ENCODE measurements at regions not wholly inside any gene's neighbourhood (a gene's known extent, or its start where the extent isn't known, plus 50 kb on each side); places are given as distances from the start of the nearest gene placed in this dataset.

DNA sequence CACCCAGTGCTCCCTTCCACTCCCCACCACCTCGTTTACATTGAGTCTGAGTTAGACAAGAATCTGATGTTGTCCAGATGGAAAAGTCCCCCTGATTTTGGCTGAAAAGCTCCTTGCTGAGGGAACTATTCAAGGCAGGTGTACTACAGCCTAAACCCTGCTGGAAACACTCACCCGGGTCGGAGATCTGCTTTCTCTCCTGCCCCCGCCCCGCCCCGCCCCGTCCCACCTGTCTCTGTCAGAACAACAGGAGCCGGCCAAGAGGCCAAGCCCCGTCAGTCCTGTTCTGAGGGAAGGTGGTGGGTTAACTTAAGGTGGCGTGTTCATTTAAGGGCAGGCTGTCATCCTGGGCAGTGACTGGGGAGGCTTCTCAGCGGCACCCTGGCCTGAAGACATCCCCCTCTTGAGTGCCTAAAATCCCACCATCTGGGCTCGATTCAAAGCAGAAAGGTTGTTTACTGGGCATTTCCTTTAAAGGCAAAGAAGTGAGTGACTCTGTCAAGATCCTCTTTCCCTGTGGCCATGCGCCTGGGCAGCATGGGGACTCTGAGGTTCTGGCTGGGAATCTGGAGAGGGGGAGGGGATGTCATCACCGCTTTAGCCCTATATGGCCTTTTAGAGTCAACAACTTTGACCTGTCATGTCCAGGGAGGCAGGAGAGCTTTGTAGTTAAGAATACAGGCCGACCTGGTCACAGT is 71.1 kb upstream of the NEURL1B start:
- intact Hi-C loops (cut with micrococcal nuclease; ENCODE audit: unreplicated experiment) (no loop called here), in situ Hi-C loops (cut with MboI) (no loop called here)
- no peaks in the 10 kb centered on the region for H4K20me1 ChIP-seq (ENCODE audit: control insufficient read depth, insufficient read depth)
- H3K4me1 ChIP-seq (ENCODE audit: control insufficient read depth, insufficient read depth, low read length) = no peaks in the 10 kb centered on the region
- FAIRE-seq (no peak), ATAC-seq (no peak), DNase-seq (ENCODE audit: low read depth, low spot score) (no peak)
- H3K27ac ChIP-seq (ENCODE audit: control insufficient read depth, insufficient read depth) = no peak overlapping the region
- ChIA-PET POLR2A (no interaction called here), SMC1A (ENCODE audit: uncharacterized antibody, unreplicated experiment) (no interaction called here), RAD21 (ENCODE audit: unreplicated experiment) (no interaction called here), CTCF (no interaction called here)
- H3K4me2 ChIP-seq (ENCODE audit: control insufficient read depth, insufficient read depth) = no peak overlapping the region
- no peaks in the 10 kb centered on the region for H3K36me3 ChIP-seq (ENCODE audit: control insufficient read depth in 2 of 2, insufficient read depth in 2 of 2, low read length in 1 of 2)
- no peaks in the 10 kb centered on the region for H3K79me2 ChIP-seq (ENCODE audit: control insufficient read depth, insufficient read depth, low read length)
- H3K9ac ChIP-seq (ENCODE audit: control insufficient read depth, insufficient read depth, low read length) = no peak overlapping the region
- WGBS (ENCODE audit: insufficient coverage, insufficient replicate concordance, low lambda C conversion rate, missing lambda C conversion rate) = 22% methylated on average over 15 of the region's 15 CpGs
- no peak overlapping the region for H3K4me3 ChIP-seq
- BruUV-seq (replicated peaks) = no TSS peak
- TF ChIP-seq, protein P1, sequence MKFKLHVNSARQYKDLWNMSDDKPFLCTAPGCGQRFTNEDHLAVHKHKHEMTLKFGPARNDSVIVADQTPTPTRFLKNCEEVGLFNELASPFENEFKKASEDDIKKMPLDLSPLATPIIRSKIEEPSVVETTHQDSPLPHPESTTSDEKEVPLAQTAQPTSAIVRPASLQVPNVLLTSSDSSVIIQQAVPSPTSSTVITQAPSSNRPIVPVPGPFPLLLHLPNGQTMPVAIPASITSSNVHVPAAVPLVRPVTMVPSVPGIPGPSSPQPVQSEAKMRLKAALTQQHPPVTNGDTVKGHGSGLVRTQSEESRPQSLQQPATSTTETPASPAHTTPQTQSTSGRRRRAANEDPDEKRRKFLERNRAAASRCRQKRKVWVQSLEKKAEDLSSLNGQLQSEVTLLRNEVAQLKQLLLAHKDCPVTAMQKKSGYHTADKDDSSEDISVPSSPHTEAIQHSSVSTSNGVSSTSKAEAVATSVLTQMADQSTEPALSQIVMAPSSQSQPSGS (IDR thresholded peaks at IDR 0.05; ENCODE audit: low read length) = no peak
- TF ChIP-seq SREBF1 (IDR thresholded peaks at IDR 0.05; ENCODE audit: low read length) (no peak), ZZZ3 (IDR thresholded peaks at IDR 0.05; ENCODE audit: control insufficient read depth, insufficient read length, low read depth) (no peak), SIX5 (IDR thresholded peaks at IDR 0.05; ENCODE audit: low read depth, low read length, severe bottlenecking) (no peak), NR2C1 (IDR thresholded peaks at IDR 0.05) (no peak), RB1 (IDR thresholded peaks at IDR 0.05; ENCODE audit: borderline replicate concordance) (no peak), PML (IDR thresholded peaks at IDR 0.05; ENCODE audit: low read length) (no peak), CHD2 (IDR thresholded peaks at IDR 0.05; ENCODE audit: borderline replicate concordance, low read depth, low read length) (no peak), MXI1 (IDR thresholded peaks at IDR 0.05; ENCODE audit: low read depth, low read length) (no peak), STAT3 (IDR thresholded peaks at IDR 0.05; ENCODE audit: low read depth, low read length) (no peak), FOXK2 (IDR thresholded peaks at IDR 0.05) (no peak), HDAC6 (IDR thresholded peaks at IDR 0.05; ENCODE audit: unreplicated experiment) (no peak)
- TF ChIP-seq, protein P2, sequence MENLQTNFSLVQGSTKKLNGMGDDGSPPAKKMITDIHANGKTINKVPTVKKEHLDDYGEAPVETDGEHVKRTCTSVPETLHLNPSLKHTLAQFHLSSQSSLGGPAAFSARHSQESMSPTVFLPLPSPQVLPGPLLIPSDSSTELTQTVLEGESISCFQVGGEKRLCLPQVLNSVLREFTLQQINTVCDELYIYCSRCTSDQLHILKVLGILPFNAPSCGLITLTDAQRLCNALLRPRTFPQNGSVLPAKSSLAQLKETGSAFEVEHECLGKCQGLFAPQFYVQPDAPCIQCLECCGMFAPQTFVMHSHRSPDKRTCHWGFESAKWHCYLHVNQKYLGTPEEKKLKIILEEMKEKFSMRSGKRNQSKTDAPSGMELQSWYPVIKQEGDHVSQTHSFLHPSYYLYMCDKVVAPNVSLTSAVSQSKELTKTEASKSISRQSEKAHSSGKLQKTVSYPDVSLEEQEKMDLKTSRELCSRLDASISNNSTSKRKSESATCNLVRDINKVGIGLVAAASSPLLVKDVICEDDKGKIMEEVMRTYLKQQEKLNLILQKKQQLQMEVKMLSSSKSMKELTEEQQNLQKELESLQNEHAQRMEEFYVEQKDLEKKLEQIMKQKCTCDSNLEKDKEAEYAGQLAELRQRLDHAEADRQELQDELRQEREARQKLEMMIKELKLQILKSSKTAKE (IDR thresholded peaks at IDR 0.05; ENCODE audit: low read depth, poor library complexity, severe bottlenecking) = no peak
- TF ChIP-seq, protein P3, sequence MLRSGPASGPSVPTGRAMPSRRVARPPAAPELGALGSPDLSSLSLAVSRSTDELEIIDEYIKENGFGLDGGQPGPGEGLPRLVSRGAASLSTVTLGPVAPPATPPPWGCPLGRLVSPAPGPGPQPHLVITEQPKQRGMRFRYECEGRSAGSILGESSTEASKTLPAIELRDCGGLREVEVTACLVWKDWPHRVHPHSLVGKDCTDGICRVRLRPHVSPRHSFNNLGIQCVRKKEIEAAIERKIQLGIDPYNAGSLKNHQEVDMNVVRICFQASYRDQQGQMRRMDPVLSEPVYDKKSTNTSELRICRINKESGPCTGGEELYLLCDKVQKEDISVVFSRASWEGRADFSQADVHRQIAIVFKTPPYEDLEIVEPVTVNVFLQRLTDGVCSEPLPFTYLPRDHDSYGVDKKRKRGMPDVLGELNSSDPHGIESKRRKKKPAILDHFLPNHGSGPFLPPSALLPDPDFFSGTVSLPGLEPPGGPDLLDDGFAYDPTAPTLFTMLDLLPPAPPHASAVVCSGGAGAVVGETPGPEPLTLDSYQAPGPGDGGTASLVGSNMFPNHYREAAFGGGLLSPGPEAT (IDR thresholded peaks at IDR 0.05; ENCODE audit: low read depth) = no peak
- TF ChIP-seq, protein P4, sequence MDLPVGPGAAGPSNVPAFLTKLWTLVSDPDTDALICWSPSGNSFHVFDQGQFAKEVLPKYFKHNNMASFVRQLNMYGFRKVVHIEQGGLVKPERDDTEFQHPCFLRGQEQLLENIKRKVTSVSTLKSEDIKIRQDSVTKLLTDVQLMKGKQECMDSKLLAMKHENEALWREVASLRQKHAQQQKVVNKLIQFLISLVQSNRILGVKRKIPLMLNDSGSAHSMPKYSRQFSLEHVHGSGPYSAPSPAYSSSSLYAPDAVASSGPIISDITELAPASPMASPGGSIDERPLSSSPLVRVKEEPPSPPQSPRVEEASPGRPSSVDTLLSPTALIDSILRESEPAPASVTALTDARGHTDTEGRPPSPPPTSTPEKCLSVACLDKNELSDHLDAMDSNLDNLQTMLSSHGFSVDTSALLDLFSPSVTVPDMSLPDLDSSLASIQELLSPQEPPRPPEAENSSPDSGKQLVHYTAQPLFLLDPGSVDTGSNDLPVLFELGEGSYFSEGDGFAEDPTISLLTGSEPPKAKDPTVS (IDR thresholded peaks at IDR 0.05; ENCODE audit: low read depth, low read length) = no peak
- H2AFZ ChIP-seq (ENCODE audit: control insufficient read depth, low read depth, low read length) = no peak overlapping the region
- no peaks in the 10 kb centered on the region for H3K9me3 ChIP-seq (replicated peaks; ENCODE audit: control insufficient read depth, insufficient read depth, low read length)
- peaks cover 2 to 3% of the 10 kb centered on the region in 2 experiments; a peak in 3 of 4 replicates for H3K27me3 ChIP-seq (replicated peaks in 1 of 2; ENCODE audit: control insufficient read depth in 2 of 2, insufficient read depth in 2 of 2, low read length in 1 of 2)

All from GM12878 (cell line).